ENCODE measurements at regions not wholly inside any gene's neighbourhood (a gene's known extent, or its start where the extent isn't known, plus 50 kb on each side); places are given as distances from the start of the nearest gene placed in this dataset.
"Not testable (repeated sequence)": the region's sequence is repeated elsewhere in the genome, so short reads cannot be mapped to it uniquely, and the experiment has no call there.

GRCh38 chr11:109680127-109680526 is 258.1 kb downstream of the C11orf87 start:
- DNase-seq (ENCODE audit: low spot score), result no peak

- DNase-seq (ENCODE audit: low spot score), result not testable (repeated sequence)
These were observed 260.8 kb downstream of the C11orf87 start for GRCh38 chr11:109682788-109683187.

GRCh38 chr11:109695696-109696095 is 273.7 kb downstream of the C11orf87 start:
- no peak for DNase-seq (ENCODE audit: low spot score)

- DNase-seq (ENCODE audit: low spot score), result no peak
These were observed 274.4 kb downstream of the C11orf87 start for GRCh38 chr11:109696191-109696897.

- DNase-seq (ENCODE audit: low spot score), result peak; percentile 18
These were observed 275.3 kb downstream of the C11orf87 start for GRCh38 chr11:109697140-109697843.

- no peak for DNase-seq (ENCODE audit: low spot score)
These were observed 276.2 kb downstream of the C11orf87 start for GRCh38 chr11:109698237-109698636.

GRCh38 chr11:109704432-109704831 is 282.4 kb downstream of the C11orf87 start:
- DNase-seq (ENCODE audit: low spot score), result no peak

GRCh38 chr11:109706945-109707344 is 285.0 kb downstream of the C11orf87 start:
- no peak for DNase-seq (ENCODE audit: low spot score)

GRCh38 chr11:109707411-109707810 is 285.4 kb downstream of the C11orf87 start:
- no peak for DNase-seq (ENCODE audit: low spot score)

GRCh38 chr11:109708184-109708583 is 286.2 kb downstream of the C11orf87 start:
- no peak for DNase-seq (ENCODE audit: low spot score)

- not testable (repeated sequence) for DNase-seq (ENCODE audit: low spot score)
These were observed 292.5 kb downstream of the C11orf87 start for GRCh38 chr11:109714444-109714843.

- DNase-seq (ENCODE audit: low spot score), result not testable (repeated sequence)
These were observed 293.4 kb downstream of the C11orf87 start for GRCh38 chr11:109715424-109715823.

- DNase-seq (ENCODE audit: low spot score), result no peak
These were observed 304.1 kb downstream of the C11orf87 start for GRCh38 chr11:109726061-109726460.

GRCh38 chr11:109728056-109728455 is 306.1 kb downstream of the C11orf87 start:
- DNase-seq (ENCODE audit: low spot score), result no peak

GRCh38 chr11:109729761-109730160 is 307.8 kb downstream of the C11orf87 start:
- DNase-seq (ENCODE audit: low spot score), result no peak

- no peak for DNase-seq (ENCODE audit: low spot score)
These were observed 308.7 kb downstream of the C11orf87 start for GRCh38 chr11:109730669-109731068.

GRCh38 chr11:109731451-109731850 is 309.5 kb downstream of the C11orf87 start:
- no peak for DNase-seq (ENCODE audit: low spot score)

- no peak for DNase-seq (ENCODE audit: low spot score)
These were observed 311.3 kb downstream of the C11orf87 start for GRCh38 chr11:109733245-109733644.

GRCh38 chr11:109734566-109734965 is 312.6 kb downstream of the C11orf87 start:
- no peak for DNase-seq (ENCODE audit: low spot score)

GRCh38 chr11:109735128-109735527 is 313.1 kb downstream of the C11orf87 start:
- DNase-seq (ENCODE audit: low spot score), result no peak

- no peak for DNase-seq (ENCODE audit: low spot score)
These were observed 317.4 kb downstream of the C11orf87 start for GRCh38 chr11:109739379-109739778.

- DNase-seq (ENCODE audit: low spot score), result no peak
These were observed 324.1 kb downstream of the C11orf87 start for GRCh38 chr11:109745996-109746625.

GRCh38 chr11:109747839-109748238 is 325.8 kb downstream of the C11orf87 start:
- no peak for DNase-seq (ENCODE audit: low spot score)

All from hematopoietic multipotent progenitor cell treated with erythropoietin and hydrocortisone succinate and interleukin-3 and kit ligand, for 15 days (in vitro differentiated cells).